ENCODE measurements at regions not wholly inside any gene's neighbourhood (a gene's known extent, or its start where the extent isn't known, plus 50 kb on each side); places are given as distances from the start of the nearest gene placed in this dataset.

GRCh38 chr7:113986216-113986615 is 67.4 kb upstream of the PPP1R3A start:
- no peak for TF ChIP-seq EZH2 (IDR thresholded peaks at IDR 0.05; ENCODE audit: borderline replicate concordance, low read length)
- no peak for TF ChIP-seq CTCF (IDR thresholded peaks at IDR 0.05; ENCODE audit: low read length)
